KOPT-K1 (cell line): ENCODE measurements at regions not wholly inside any gene's neighbourhood (a gene's known extent, or its start where the extent isn't known, plus 50 kb on each side); places are given as distances from the start of the nearest gene placed in this dataset.
"Not testable (repeated sequence)": the region's sequence is repeated elsewhere in the genome, so short reads cannot be mapped to it uniquely, and the experiment has no call there.

ENCODE experiments used
- H3K27ac ChIP-seq: fragments of 200-600 bp; sonication (generic); 2 replicates; pipeline ENCODE4 v1.5.1; 2016; ENCODE audit warnings: antibody characterized with exemption, mild to moderate bottlenecking, low read depth, low read length; ENCODE audit not compliant: poor library complexity, severe bottlenecking
- H3K36me3 ChIP-seq: fragments of 200-600 bp; sonication (generic); 2 replicates; pipeline ENCODE4 v1.5.1; 2017; ENCODE audit warnings: antibody characterized with exemption, mild to moderate bottlenecking, low read length, moderate library complexity; ENCODE audit not compliant: insufficient read depth
- H3K9me3 ChIP-seq: fragments of 200-600 bp; sonication (generic); 2 replicates; pipeline ENCODE4 v1.5.1; 2017; ENCODE audit warnings: antibody characterized with exemption, low read length, mild to moderate bottlenecking; ENCODE audit not compliant: insufficient read depth, poor library complexity, severe bottlenecking

- no peak overlapping the region for H3K27ac ChIP-seq
- H3K9me3 ChIP-seq: no peaks in the 10 kb centered on the region
- H3K36me3 ChIP-seq: no peaks in the 10 kb centered on the region
Measured at GRCh38 chr6:100099189-100100074, 105.4 kb upstream of the MCHR2 start.

- no peaks in the 10 kb centered on the region for H3K9me3 ChIP-seq
- no peak overlapping the region for H3K27ac ChIP-seq
- H3K36me3 ChIP-seq: no peaks in the 10 kb centered on the region
Measured at GRCh38 chr6:100096936-100097335, 102.9 kb upstream of the MCHR2 start.

DNA sequence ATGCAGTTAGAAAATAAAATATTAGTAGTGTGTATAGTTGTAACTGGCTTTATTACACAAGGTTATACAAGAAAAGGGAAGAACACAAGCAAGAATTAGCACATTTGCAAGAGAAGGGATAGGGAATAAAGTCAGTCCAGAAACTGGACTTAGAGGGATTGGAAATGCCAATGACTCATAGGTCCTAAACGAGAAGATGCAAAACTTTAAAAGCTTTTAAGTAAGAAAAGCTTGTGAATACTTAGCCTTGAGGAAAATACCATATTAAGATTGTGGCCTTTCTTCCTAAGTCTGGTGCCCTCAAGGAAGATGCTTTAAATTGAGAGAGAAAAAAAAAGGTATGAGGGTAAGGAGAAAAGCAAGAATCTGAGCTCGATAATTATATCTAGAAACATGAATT lies 102.3 kb upstream of the MCHR2 start:
- Histone ChIP-seq H3K9me3 (no peaks in the 10 kb centered on the region), H3K27ac (no peak overlapping the region), H3K36me3 (no peaks in the 10 kb centered on the region)

- Histone ChIP-seq H3K36me3 (no peaks in the 10 kb centered on the region), H3K27ac (no peak overlapping the region), H3K9me3 (no peaks in the 10 kb centered on the region)
Measured at GRCh38 chr6:100093405-100093804, 99.4 kb upstream of the MCHR2 start.

DNA sequence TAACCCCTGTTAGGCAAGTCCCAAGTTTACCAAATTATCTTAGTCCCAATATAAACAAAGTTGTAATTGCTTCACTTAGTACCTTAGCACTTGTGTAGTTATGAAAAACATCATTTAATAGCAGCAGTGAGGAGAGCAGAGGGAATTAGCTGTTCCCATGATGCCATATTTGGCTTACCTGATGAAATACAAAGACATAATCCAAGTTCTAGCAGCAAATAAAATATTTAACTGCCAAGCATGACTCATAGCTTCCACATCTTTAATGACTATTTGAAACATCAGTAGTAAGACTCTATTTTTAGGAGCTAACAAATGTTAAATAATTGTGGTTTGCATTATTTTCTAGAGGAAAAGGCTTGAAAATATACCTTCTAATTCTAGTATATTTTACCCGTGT lies 94.0 kb upstream of the MCHR2 start:
- H3K27ac ChIP-seq: no peak overlapping the region

DNA sequence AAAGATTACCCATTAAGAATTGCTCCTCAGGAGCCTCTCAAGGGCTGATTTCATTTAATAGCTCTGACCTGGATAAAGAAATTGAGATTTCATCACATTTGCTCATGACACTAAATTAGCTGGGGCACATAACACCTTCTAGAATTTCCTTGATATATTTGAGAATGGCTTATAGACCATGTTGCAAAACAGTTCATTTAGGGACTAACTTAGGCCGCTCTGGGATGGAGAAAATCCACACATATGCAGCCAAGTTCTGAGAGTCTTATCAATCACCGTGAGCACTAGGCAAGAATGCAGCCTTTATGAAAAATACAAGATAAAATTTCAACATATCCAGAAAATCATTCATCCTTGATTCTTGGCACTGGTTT lies 91.0 kb upstream of the MCHR2 start:
- no peaks in the 10 kb centered on the region for H3K36me3 ChIP-seq
- H3K9me3 ChIP-seq: no peaks in the 10 kb centered on the region
- no peak overlapping the region for H3K27ac ChIP-seq

More for the DNA sequence above, 94.0 kb upstream of the MCHR2 start:
- no peaks in the 10 kb centered on the region for H3K9me3 ChIP-seq
- no peaks in the 10 kb centered on the region for H3K36me3 ChIP-seq

DNA sequence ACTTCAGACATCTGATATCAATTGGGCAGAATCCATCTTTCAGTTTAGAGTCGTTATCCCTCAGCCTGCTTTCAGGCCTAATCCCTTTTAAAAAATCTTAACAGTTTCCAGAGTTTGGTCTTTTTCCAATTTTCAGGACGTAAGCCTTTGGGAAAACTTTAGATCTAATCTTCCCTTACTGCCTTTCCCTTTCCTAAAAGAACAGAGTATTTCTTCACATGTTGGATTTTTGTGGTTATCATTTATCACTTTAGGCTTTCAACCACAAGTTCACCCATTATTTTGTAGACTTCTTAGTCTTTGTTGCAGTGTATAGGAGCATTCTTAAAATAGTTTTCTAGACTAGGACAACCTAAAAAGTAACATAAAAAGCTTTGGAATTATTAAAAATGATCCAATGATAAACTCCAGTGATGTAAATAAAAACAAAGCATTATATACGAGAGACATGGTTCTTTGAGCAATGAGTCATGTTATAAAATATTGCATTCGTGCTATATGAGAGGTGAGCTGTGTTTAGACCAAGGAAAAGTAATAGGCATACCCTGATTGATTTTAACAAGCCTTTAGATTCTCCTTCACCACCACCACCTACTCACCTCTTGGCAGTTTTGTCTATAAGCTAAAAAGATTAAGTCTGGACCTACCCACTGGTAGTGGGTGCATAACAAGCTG lies 90.4 kb upstream of the MCHR2 start:
- no peaks in the 10 kb centered on the region for H3K9me3 ChIP-seq
- H3K27ac ChIP-seq: no peak overlapping the region
- no peaks in the 10 kb centered on the region for H3K36me3 ChIP-seq

- Histone ChIP-seq H3K27ac (no peak overlapping the region), H3K9me3 (no peaks in the 10 kb centered on the region), H3K36me3 (no peaks in the 10 kb centered on the region)
Measured at GRCh38 chr6:100078509-100078908, 84.5 kb upstream of the MCHR2 start.

- H3K9me3 ChIP-seq: peaks cover 14% of the 10 kb centered on the region
- H3K27ac ChIP-seq: no peak overlapping the region
Measured at GRCh38 chr6:100065348-100065747, 71.3 kb upstream of the MCHR2 start.

DNA sequence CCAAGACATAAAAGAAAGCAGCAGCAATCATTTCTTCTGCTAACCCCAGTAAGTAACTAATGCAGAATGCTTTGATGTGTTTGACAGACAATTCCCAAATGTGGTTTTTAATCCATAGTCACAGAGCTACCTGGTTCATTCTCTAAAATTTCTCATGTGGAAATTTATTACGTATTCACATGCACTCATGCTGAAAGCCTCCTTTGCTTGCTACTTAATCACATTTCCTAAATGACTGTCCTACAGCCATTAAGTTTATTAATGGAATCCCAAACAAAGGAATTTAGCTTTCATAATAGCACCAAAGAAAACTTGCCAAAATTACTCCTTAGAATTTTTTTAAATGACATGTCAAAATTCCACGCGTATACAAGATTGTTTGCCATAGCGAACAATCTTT lies 68.6 kb upstream of the MCHR2 start:
- Histone ChIP-seq H3K27ac (no peak overlapping the region), H3K9me3 (no peaks in the 10 kb centered on the region), H3K36me3 (no peaks in the 10 kb centered on the region)

More at GRCh38 chr6:100065348-100065747, 71.3 kb upstream of the MCHR2 start:
- H3K36me3 ChIP-seq: no peaks in the 10 kb centered on the region

GRCh38 chr6:100057941-100058340 lies 63.9 kb upstream of the MCHR2 start:
- Histone ChIP-seq H3K27ac (no peak overlapping the region), H3K36me3 (no peaks in the 10 kb centered on the region), H3K9me3 (no peaks in the 10 kb centered on the region)

- no peaks in the 10 kb centered on the region for H3K9me3 ChIP-seq
- no peak overlapping the region for H3K27ac ChIP-seq
- no peaks in the 10 kb centered on the region for H3K36me3 ChIP-seq
Measured at GRCh38 chr6:100050550-100050949, 56.5 kb upstream of the MCHR2 start.

DNA sequence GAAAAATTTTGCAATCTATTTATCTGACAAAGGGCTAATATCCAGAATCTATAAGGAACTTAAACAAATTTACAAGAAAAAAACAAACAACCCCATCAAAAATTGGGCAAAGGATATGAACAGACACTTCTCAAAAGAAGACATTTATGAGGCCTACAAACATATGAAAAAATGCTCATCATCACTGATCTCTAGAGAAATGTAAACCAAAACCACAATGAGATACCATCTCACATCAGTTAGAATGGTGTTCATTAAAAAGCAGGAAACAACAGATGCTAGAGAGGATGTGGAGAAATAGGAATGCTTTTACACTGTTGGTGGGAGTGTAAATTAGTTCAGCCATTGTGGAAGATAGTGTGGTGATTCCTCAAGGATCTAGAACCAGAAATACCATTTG lies 49.9 kb upstream of the MCHR2 start:
- H3K9me3 ChIP-seq, H3K36me3 ChIP-seq, H3K27ac ChIP-seq: not testable (repeated sequence)
